ENCODE measurements at regions not wholly inside any gene's neighbourhood (a gene's known extent, or its start where the extent isn't known, plus 50 kb on each side); places are given as distances from the start of the nearest gene placed in this dataset.

DNA sequence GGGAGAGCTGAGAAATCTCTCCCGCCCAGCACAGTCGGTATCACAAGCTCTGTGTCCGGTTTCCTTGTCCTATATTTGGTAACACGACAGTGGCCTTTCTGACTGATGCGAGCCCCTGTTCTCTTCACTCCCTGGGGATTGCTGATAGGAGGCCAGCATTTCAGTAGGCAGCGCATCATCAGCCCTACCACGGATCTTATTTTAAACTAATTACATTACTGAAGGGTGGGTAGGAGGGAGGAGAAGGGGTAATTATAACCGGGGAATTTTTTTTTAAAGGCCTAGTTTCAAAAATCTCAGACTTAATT is 125.6 kb upstream of the LGALSL start:
- no peak for TF ChIP-seq CTCF (IDR thresholded peaks at IDR 0.05; ENCODE audit: insufficient read depth, low read depth, low read length, missing control alignments)
- DNase-seq (ENCODE audit: low read depth), result peak; percentile 66
- peak overlapping the region; percentile 12; the same call in 1 of the 2 replicates for H3K4me3 ChIP-seq (ENCODE audit: low read depth, low read length)

GRCh38 chr2:64328756-64329155 is 125.2 kb upstream of the LGALSL start:
- no peak for DNase-seq (ENCODE audit: low read depth)
- H3K4me3 ChIP-seq (ENCODE audit: low read depth, low read length), result no peak overlapping the region
- TF ChIP-seq CTCF (IDR thresholded peaks at IDR 0.05; ENCODE audit: insufficient read depth, low read depth, low read length, missing control alignments), result no peak

DNA sequence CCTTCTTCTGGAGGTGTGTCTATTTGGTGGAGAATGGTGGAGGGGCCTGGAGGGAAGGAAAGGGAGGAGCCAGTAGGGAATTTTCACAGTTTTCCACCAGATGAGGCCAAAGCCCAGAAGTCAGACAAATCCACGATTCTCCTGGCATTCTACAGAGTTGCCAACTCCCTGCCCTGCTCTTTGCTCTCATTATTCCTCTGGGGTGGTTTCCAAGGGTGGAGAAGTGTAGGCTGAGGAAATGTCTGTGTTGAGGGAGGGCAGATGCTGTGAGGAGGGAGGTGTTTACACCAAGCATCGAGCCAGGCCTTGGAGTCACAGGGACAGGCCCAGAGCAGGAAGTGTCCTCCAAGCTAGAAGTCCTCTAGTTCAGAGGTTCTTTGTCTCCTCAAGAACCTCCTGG is 124.1 kb upstream of the LGALSL start:
- no peak overlapping the region for H3K4me3 ChIP-seq (ENCODE audit: low read depth, low read length)
- no peak for TF ChIP-seq CTCF (IDR thresholded peaks at IDR 0.05; ENCODE audit: insufficient read depth, low read depth, low read length, missing control alignments)
- DNase-seq (ENCODE audit: low read depth), result no peak

DNA sequence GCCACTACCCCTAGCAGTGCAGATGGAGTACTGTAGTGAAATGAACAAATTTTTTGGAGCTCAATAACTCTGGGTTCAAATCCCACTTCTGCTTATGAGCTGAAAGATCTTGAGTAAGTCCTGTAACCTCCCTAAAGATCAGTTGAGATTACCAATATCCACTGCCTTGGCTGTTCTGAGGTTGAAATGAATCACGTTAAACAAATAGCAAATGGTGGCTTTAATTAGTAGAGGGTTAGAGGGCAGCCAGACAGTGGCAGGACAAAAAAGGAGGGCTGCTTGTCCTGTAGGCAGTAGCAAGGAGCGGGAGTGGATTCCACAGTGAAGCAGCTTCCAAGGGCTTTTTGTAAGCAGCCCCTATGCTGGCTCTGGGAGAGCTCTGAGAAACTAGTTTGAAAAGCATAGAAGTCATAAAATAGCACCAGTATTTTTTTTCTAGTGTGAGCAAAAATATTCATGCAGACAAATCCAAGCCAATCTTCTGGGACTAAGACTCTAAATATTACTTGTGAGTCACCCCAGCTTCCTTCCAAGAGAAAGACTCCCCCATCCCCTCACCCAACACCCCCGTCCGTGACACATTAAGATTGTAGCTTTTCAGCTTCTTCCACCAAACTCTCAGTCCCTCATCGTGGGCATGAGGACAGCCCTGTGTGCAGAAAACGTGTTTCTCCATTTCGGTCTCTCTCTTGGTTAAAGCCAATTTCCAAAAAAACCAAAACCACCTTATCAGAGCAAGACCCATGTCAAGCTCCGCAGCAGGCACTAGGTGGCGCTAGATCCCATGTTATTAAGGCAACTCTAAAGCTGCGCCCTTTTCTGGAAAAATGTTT is 123.5 kb upstream of the LGALSL start:
- H3K4me3 ChIP-seq (ENCODE audit: low read depth, low read length), result no peak overlapping the region
- DNase-seq (ENCODE audit: low read depth), result peak; percentile 92
- TF ChIP-seq CTCF (IDR thresholded peaks at IDR 0.05; ENCODE audit: insufficient read depth, low read depth, low read length, missing control alignments), result peak; percentile 84

DNA sequence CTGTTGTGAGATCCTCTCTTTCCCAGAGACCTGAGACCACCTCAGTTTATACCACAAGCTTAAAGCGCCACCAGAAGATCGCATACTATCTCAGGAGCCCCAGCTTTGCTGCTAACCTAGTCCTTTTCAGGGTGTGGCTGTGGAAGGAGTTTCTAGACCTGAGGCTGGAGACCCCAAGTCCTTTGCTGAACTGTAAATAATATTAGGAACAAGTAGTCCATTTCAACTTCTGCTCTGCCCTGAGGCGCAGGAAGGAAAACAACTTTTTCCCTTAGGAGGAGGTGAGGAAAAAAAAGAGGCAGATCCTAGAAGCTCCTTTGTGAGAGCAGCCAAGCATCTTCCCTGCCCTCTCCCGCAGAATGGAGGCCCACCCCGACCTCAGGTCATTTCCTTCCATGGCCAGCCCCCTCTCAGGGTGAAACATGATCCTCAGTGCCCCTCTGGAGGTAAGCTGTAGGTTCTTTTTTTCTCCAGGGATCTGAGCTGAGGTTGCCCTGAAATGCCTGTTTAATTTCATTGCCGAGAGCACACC is 122.8 kb upstream of the LGALSL start:
- no peak overlapping the region for H3K4me3 ChIP-seq (ENCODE audit: low read depth, low read length)
- DNase-seq (ENCODE audit: low read depth), result no peak
- no peak for TF ChIP-seq CTCF (IDR thresholded peaks at IDR 0.05; ENCODE audit: insufficient read depth, low read depth, low read length, missing control alignments)

GRCh38 chr2:64331849-64332699 is 121.9 kb upstream of the LGALSL start:
- no peak overlapping the region for H3K4me3 ChIP-seq (ENCODE audit: low read depth, low read length)
- DNase-seq (ENCODE audit: low read depth), result no peak
- TF ChIP-seq CTCF (IDR thresholded peaks at IDR 0.05; ENCODE audit: insufficient read depth, low read depth, low read length, missing control alignments), result no peak

Measured in GM12865 (cell line).